HEK293 (cell line): ENCODE measurements at regions not wholly inside any gene's neighbourhood (a gene's known extent, or its start where the extent isn't known, plus 50 kb on each side); places are given as distances from the start of the nearest gene placed in this dataset.

Source experiments
- PBX3 ChIP-seq: sonication (generic); formaldehyde crosslinking; IDR thresholded peaks from 2 replicates; pipeline ENCODE4 v1.8.1; 2022; ENCODE audit warnings: mild to moderate bottlenecking, moderate library complexity, missing genetic modification reagents
- ZBTB8A ChIP-seq: fragments of 450-650 bp; formaldehyde crosslinking; IDR thresholded peaks from 2 replicates; pipeline ENCODE4 v1.5.1; 2016; ENCODE audit warnings: missing biosample characterization, missing genetic modification characterization

- no peak for TF ChIP-seq PBX3 (CRISPR knock-in tag)
- no peak for TF ChIP-seq ZBTB8A
Observed at GRCh38 chr9:78383130-78383529, 86.2 kb downstream of the PSAT1 start.
